ENCODE measurements at regions not wholly inside any gene's neighbourhood (a gene's known extent, or its start where the extent isn't known, plus 50 kb on each side); places are given as distances from the start of the nearest gene placed in this dataset.

DNA sequence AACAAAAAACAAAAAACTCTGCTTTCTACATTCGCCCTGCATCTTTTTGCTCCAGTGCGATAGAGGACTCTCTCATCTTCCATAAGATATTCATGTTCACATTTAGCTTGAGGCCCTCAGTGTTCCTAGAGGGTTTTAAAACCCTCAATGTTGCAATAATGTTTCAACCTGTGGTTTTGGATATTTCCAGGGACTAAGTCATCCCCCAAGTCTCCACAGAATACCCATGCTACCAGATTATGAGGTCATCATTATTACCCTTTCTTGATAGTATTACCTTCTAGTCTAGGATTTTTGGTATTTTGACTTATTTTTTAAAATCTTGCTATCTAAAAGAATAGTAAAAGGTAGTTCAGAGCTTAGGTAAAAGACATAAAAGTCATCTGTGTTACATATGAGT is 480.5 kb upstream of the ID4 start:
- TF ChIP-seq, protein P1, sequence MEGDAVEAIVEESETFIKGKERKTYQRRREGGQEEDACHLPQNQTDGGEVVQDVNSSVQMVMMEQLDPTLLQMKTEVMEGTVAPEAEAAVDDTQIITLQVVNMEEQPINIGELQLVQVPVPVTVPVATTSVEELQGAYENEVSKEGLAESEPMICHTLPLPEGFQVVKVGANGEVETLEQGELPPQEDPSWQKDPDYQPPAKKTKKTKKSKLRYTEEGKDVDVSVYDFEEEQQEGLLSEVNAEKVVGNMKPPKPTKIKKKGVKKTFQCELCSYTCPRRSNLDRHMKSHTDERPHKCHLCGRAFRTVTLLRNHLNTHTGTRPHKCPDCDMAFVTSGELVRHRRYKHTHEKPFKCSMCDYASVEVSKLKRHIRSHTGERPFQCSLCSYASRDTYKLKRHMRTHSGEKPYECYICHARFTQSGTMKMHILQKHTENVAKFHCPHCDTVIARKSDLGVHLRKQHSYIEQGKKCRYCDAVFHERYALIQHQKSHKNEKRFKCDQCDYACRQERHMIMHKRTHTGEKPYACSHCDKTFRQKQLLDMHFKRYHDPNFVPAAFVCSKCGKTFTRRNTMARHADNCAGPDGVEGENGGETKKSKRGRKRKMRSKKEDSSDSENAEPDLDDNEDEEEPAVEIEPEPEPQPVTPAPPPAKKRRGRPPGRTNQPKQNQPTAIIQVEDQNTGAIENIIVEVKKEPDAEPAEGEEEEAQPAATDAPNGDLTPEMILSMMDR (IDR thresholded peaks at IDR 0.05) = no peak
- no peak for TF ChIP-seq POLR2A (IDR thresholded peaks at IDR 0.05)

All from sigmoid colon (tissue), 3 donors.